MM.1S (cell line): ENCODE measurements at regions not wholly inside any gene's neighbourhood (a gene's known extent, or its start where the extent isn't known, plus 50 kb on each side); places are given as distances from the start of the nearest gene placed in this dataset.
"Not testable (repeated sequence)": the region's sequence is repeated elsewhere in the genome, so short reads cannot be mapped to it uniquely, and the experiment has no call there.

Source experiments
- DNase-seq: peaks from one replicate; pipeline ENCODE4 v3.0.0-alpha.2; 2015
- H2AFZ ChIP-seq: fragments of 300-600 bp; sonication (generic); 2 replicates; pipeline ENCODE4 v1.6.0; 2016; ENCODE audit warnings: antibody characterized with exemption, low read length
- H3F3A ChIP-seq: fragments of 300-600 bp; sonication (generic); 2 replicates; pipeline ENCODE4 v1.6.1; 2016; ENCODE audit warnings: mild to moderate bottlenecking, antibody characterized with exemption, low read length, moderate library complexity, mixed read lengths; ENCODE audit not compliant: insufficient read depth
- H3K27ac ChIP-seq: fragments of 300-600 bp; sonication (generic); 2 replicates; pipeline ENCODE4 v1.5.1; 2016; ENCODE audit warnings: mild to moderate bottlenecking, low read length
- H3K27me3 ChIP-seq: fragments of 300-600 bp; sonication (generic); replicated peaks from 2 replicates; pipeline ENCODE4 v1.6.0; 2016; ENCODE audit warnings: low read length; ENCODE audit not compliant: insufficient read depth
- H3K36me3 ChIP-seq: fragments of 300-600 bp; sonication (generic); replicated peaks from 2 replicates; pipeline ENCODE4 v1.6.1; 2016; ENCODE audit warnings: mild to moderate bottlenecking, low read length, mixed read lengths; ENCODE audit not compliant: insufficient read depth
- H3K4me1 ChIP-seq: fragments of 300-600 bp; sonication (generic); 2 replicates; pipeline ENCODE4 v1.6.1; 2016; ENCODE audit warnings: low read length, mixed read lengths
- H3K4me2 ChIP-seq: fragments of 300-600 bp; sonication (generic); 2 replicates; pipeline ENCODE4 v1.6.0; 2016; ENCODE audit warnings: low read depth, low read length
- H3K4me3 ChIP-seq: fragments of 300-600 bp; sonication (generic); 2 replicates; pipeline ENCODE4 v1.5.1; 2016; ENCODE audit warnings: low read length, mixed read lengths
- H3K79me2 ChIP-seq: fragments of 300-600 bp; sonication (generic); 2 replicates; pipeline ENCODE4 v1.6.1; 2016; ENCODE audit warnings: mixed run types, low read length, mixed read lengths
- H3K9ac ChIP-seq: fragments of 300-600 bp; sonication (generic); 2 replicates; pipeline ENCODE4 v1.6.1; 2016; ENCODE audit warnings: low read length, mixed read lengths
- H3K9me2 ChIP-seq: fragments of 300-600 bp; sonication (generic); replicated peaks from 2 replicates; pipeline ENCODE4 v1.6.1; 2016; ENCODE audit warnings: mild to moderate bottlenecking, low read length, mixed read lengths; ENCODE audit not compliant: insufficient read depth
- H3K9me3 ChIP-seq: fragments of 300-600 bp; sonication (generic); replicated peaks from 2 replicates; pipeline ENCODE4 v1.6.1; 2016; ENCODE audit warnings: mild to moderate bottlenecking, low read length, mixed read lengths; ENCODE audit not compliant: insufficient read depth
- H4K20me1 ChIP-seq: fragments of 300-600 bp; sonication (generic); 2 replicates; pipeline ENCODE4 v1.6.1; 2016; ENCODE audit warnings: mild to moderate bottlenecking, low read length, moderate library complexity, mixed read lengths; ENCODE audit not compliant: insufficient read depth
- CTCF ChIP-seq: fragments of 300-600 bp; sonication (generic); IDR thresholded peaks from 2 replicates; pipeline ENCODE4 v1.5.1; 2016; ENCODE audit warnings: antibody characterized with exemption, low read length, mixed read lengths
- EZH2 ChIP-seq: fragments of 300-600 bp; sonication (generic); optimal IDR thresholded peaks from 2 replicates; pipeline ENCODE3; 2017; ENCODE audit warnings: low read depth, mild to moderate bottlenecking, antibody characterized with exemption, low read length, mixed read lengths
- EZH2phosphoT487 ChIP-seq: fragments of 300-600 bp; sonication (generic); IDR thresholded peaks from 2 replicates; pipeline ENCODE4 v1.6.1; 2018; ENCODE audit warnings: antibody characterized with exemption, low read length

GRCh38 chr22:34684278-34684677, 381.7 kb upstream of the ISX start:
- H4K20me1 ChIP-seq, H3K27me3 ChIP-seq, H2AFZ ChIP-seq, H3K9ac ChIP-seq, H3K9me2 ChIP-seq, H3K4me1 ChIP-seq, H3F3A ChIP-seq, H3K36me3 ChIP-seq, H3K27ac ChIP-seq, DNase-seq, H3K4me3 ChIP-seq, H3K9me3 ChIP-seq, H3K4me2 ChIP-seq, H3K79me2 ChIP-seq: not testable (repeated sequence)

- TF ChIP-seq EZH2 (no peak), CTCF (no peak), EZH2phosphoT487 (no peak)
- no peaks in the 10 kb centered on the region for H3K36me3 ChIP-seq
- H3K79me2 ChIP-seq: no peaks in the 10 kb centered on the region
- no peak overlapping the region for H3K4me3 ChIP-seq
- no peak overlapping the region for H3K27ac ChIP-seq
- no peak overlapping the region for H3K9ac ChIP-seq
- no peaks in the 10 kb centered on the region for H3K27me3 ChIP-seq
- H3F3A ChIP-seq: no peaks in the 10 kb centered on the region
- H3K9me2 ChIP-seq: no peaks in the 10 kb centered on the region
- no peak for DNase-seq
- H3K9me3 ChIP-seq: no peaks in the 10 kb centered on the region
- H3K4me1 ChIP-seq: no peaks in the 10 kb centered on the region
- H4K20me1 ChIP-seq: no peaks in the 10 kb centered on the region
- no peak overlapping the region for H3K4me2 ChIP-seq
- no peak overlapping the region for H2AFZ ChIP-seq
These were observed 378.8 kb upstream of the ISX start for GRCh38 chr22:34687116-34687515.

GRCh38 chr22:34688825-34689224, 377.1 kb upstream of the ISX start:
- H3K27me3 ChIP-seq: no peaks in the 10 kb centered on the region
- no peak overlapping the region for H3K27ac ChIP-seq
- H3K9ac ChIP-seq: no peak overlapping the region
- no peaks in the 10 kb centered on the region for H3F3A ChIP-seq
- H3K9me2 ChIP-seq: no peaks in the 10 kb centered on the region
- H3K36me3 ChIP-seq: no peaks in the 10 kb centered on the region
- no peak for TF ChIP-seq CTCF
- no peak for TF ChIP-seq EZH2
- no peak for TF ChIP-seq EZH2phosphoT487
- H3K9me3 ChIP-seq: no peaks in the 10 kb centered on the region
- H4K20me1 ChIP-seq: no peaks in the 10 kb centered on the region
- H3K4me2 ChIP-seq: no peak overlapping the region
- no peaks in the 10 kb centered on the region for H3K4me1 ChIP-seq
- DNase-seq: no peak
- no peak overlapping the region for H2AFZ ChIP-seq
- no peaks in the 10 kb centered on the region for H3K79me2 ChIP-seq
- H3K4me3 ChIP-seq: no peak overlapping the region

GRCh38 chr22:34696557-34696956, 369.4 kb upstream of the ISX start:
- Histone ChIP-seq H3K4me2 (no peak overlapping the region), H3K27ac (no peak overlapping the region), H3K36me3 (no peaks in the 10 kb centered on the region), H3K9ac (no peak overlapping the region), H3K27me3 (no peaks in the 10 kb centered on the region), H3K9me2 (no peaks in the 10 kb centered on the region), H3K9me3 (no peaks in the 10 kb centered on the region), H3K4me1 (no peaks in the 10 kb centered on the region), H2AFZ (no peak overlapping the region), H3K4me3 (no peak overlapping the region), H4K20me1 (no peaks in the 10 kb centered on the region), H3K79me2 (no peaks in the 10 kb centered on the region), H3F3A (no peaks in the 10 kb centered on the region)
- no peak for DNase-seq
- TF ChIP-seq CTCF (no peak), EZH2phosphoT487 (no peak), EZH2 (no peak)
